ENCODE measurements at regions not wholly inside any gene's neighbourhood (a gene's known extent, or its start where the extent isn't known, plus 50 kb on each side); places are given as distances from the start of the nearest gene placed in this dataset.

DNA sequence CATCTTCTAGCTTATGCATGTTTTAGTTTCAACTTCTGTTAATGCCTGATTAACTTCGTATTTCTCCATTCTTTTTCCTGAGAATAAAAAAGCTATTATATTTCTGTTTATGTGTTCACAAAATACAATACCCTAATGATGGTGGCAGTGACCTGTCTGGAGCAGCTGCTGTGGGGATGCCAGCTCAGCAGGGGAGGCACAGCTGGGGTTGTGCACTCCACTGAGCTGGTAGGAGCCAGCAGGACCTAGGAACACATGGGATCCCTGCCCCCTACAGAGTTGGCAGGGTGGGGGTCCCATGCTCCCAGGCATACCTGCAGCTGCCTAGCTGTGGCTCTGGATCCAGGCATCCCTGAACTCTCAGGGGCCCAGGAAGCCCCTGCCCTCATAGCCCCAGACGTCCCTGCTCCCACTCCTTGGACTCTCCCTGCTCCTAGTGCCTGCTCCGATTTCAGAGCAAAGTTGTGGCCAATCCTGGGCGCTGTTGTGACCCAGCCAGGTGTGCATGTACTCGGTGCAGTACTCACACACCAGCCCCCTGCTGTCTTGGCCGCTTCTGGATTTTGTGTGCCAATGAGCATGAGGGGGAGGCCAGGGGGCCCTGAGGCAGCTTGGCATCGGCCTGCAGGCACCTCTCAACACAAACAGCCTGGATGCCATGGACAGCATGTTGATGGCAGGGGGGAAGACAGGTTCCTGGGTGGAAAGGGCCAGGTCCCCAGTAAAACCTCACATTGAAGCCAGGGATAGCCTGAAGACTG is 546.0 kb downstream of the ZNF804A start:
- H3K4me3 ChIP-seq = no peak overlapping the region
- intact Hi-C loops (cut with DNase I) = no loop called here
- no peaks in the 10 kb centered on the region for H3K9me3 ChIP-seq
- H3K27me3 ChIP-seq = no peaks in the 10 kb centered on the region
- H3K27ac ChIP-seq = no peak overlapping the region
- no peak for DNase-seq (ENCODE audit: extremely low spot score in 2 of 2)
- no peaks in the 10 kb centered on the region for H3K4me1 ChIP-seq
- TF ChIP-seq, protein P1, sequence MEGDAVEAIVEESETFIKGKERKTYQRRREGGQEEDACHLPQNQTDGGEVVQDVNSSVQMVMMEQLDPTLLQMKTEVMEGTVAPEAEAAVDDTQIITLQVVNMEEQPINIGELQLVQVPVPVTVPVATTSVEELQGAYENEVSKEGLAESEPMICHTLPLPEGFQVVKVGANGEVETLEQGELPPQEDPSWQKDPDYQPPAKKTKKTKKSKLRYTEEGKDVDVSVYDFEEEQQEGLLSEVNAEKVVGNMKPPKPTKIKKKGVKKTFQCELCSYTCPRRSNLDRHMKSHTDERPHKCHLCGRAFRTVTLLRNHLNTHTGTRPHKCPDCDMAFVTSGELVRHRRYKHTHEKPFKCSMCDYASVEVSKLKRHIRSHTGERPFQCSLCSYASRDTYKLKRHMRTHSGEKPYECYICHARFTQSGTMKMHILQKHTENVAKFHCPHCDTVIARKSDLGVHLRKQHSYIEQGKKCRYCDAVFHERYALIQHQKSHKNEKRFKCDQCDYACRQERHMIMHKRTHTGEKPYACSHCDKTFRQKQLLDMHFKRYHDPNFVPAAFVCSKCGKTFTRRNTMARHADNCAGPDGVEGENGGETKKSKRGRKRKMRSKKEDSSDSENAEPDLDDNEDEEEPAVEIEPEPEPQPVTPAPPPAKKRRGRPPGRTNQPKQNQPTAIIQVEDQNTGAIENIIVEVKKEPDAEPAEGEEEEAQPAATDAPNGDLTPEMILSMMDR (IDR thresholded peaks at IDR 0.05) = no peak
- TF ChIP-seq POLR2A (IDR thresholded peaks at IDR 0.05) (no peak), POLR2AphosphoS5 (IDR thresholded peaks at IDR 0.05; ENCODE audit: insufficient read depth in 1 of 2, low read depth in 1 of 2) (no peak)
- no peaks in the 10 kb centered on the region for H3K36me3 ChIP-seq

GRCh38 chr2:185145316-185146121 is 547.2 kb downstream of the ZNF804A start:
- H3K27me3 ChIP-seq = no peaks in the 10 kb centered on the region
- intact Hi-C loops (cut with DNase I) = no loop called here
- no peak for DNase-seq (ENCODE audit: extremely low spot score in 2 of 2)
- no peaks in the 10 kb centered on the region for H3K9me3 ChIP-seq
- H3K27ac ChIP-seq = no peak overlapping the region
- no peaks in the 10 kb centered on the region for H3K4me1 ChIP-seq
- no peaks in the 10 kb centered on the region for H3K36me3 ChIP-seq
- H3K4me3 ChIP-seq = no peak overlapping the region
- TF ChIP-seq POLR2A (IDR thresholded peaks at IDR 0.05) (no peak), POLR2AphosphoS5 (IDR thresholded peaks at IDR 0.05; ENCODE audit: insufficient read depth in 1 of 2, low read depth in 1 of 2) (no peak)
- TF ChIP-seq, protein P1 (IDR thresholded peaks at IDR 0.05) = no peak

DNA sequence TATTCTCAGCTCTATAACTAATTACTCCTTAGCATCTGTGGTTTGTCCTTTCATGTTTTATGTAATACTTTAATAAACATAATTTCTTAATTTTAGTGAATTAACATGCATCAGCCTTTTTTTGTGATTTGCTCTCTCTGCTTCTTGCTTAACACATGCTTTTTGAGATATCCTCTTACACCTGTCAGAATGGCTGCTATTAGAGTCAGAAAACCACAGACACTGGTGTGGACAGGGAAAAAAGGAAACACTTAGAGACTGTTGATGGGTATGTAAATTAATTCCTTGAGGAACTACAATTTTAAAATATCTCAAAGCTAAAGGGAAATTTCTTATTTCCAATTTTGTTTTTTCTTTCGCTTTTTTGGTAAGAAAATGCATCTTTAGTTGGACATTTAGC is 549.0 kb downstream of the ZNF804A start:
- Histone ChIP-seq H3K4me1 (no peaks in the 10 kb centered on the region), H3K27me3 (no peaks in the 10 kb centered on the region), H3K4me3 (no peak overlapping the region), H3K36me3 (no peaks in the 10 kb centered on the region), H3K9me3 (no peaks in the 10 kb centered on the region), H3K27ac (no peak overlapping the region)
- intact Hi-C loops (cut with DNase I) = no loop called here
- DNase-seq (ENCODE audit: extremely low spot score in 2 of 2) = no peak
- TF ChIP-seq, protein P1 (IDR thresholded peaks at IDR 0.05) = no peak
- TF ChIP-seq POLR2AphosphoS5 (IDR thresholded peaks at IDR 0.05; ENCODE audit: insufficient read depth in 1 of 2, low read depth in 1 of 2) (no peak), POLR2A (IDR thresholded peaks at IDR 0.05) (no peak)

DNA sequence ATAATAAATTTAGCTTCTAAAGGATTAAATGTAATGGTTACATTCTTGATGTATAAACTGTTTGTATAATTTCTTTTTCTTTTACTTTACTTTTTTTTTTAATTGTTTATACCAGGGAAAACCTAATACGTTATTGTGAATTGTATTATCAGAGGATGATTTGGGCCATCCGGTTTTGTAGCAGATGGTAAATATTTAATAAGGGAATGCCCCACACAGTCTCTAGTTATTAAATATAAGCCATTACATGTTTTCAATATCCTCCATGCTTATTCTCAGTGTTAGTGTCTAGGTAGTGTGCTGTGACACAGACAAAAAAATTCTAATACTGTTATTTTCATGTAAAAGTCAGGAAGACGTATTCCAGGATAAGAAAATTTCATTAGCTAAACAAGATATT is 553.9 kb downstream of the ZNF804A start:
- no peak for DNase-seq (ENCODE audit: extremely low spot score in 2 of 2)
- TF ChIP-seq, protein P1 (IDR thresholded peaks at IDR 0.05) = no peak
- no peak for TF ChIP-seq POLR2AphosphoS5 (IDR thresholded peaks at IDR 0.05; ENCODE audit: insufficient read depth in 1 of 2, low read depth in 1 of 2)
- TF ChIP-seq POLR2A (IDR thresholded peaks at IDR 0.05) = no peak
- Histone ChIP-seq H3K27me3 (no peaks in the 10 kb centered on the region), H3K4me3 (no peak overlapping the region), H3K9me3 (no peaks in the 10 kb centered on the region), H3K36me3 (no peaks in the 10 kb centered on the region), H3K4me1 (no peaks in the 10 kb centered on the region), H3K27ac (no peak overlapping the region)
- intact Hi-C loops (cut with DNase I) = no loop called here

- Histone ChIP-seq H3K27me3 (no peaks in the 10 kb centered on the region), H3K9me3 (no peaks in the 10 kb centered on the region), H3K36me3 (no peaks in the 10 kb centered on the region), H3K4me3 (no peak overlapping the region), H3K27ac (no peak overlapping the region), H3K4me1 (no peaks in the 10 kb centered on the region)
- intact Hi-C loops (cut with DNase I) = no loop called here
- TF ChIP-seq POLR2AphosphoS5 (IDR thresholded peaks at IDR 0.05; ENCODE audit: insufficient read depth in 1 of 2, low read depth in 1 of 2) (no peak), POLR2A (IDR thresholded peaks at IDR 0.05) (no peak)
- TF ChIP-seq, protein P1 (IDR thresholded peaks at IDR 0.05) = no peak
- DNase-seq (ENCODE audit: extremely low spot score in 2 of 2) = no peak
Measured at GRCh38 chr2:185161701-185162100, 563.4 kb downstream of the ZNF804A start.

Measured in vagina (tissue), 2 donors.